ENCODE measurements at regions not wholly inside any gene's neighbourhood (a gene's known extent, or its start where the extent isn't known, plus 50 kb on each side); places are given as distances from the start of the nearest gene placed in this dataset.
"Not testable (repeated sequence)": the region's sequence is repeated elsewhere in the genome, so short reads cannot be mapped to it uniquely, and the experiment has no call there.

DNA sequence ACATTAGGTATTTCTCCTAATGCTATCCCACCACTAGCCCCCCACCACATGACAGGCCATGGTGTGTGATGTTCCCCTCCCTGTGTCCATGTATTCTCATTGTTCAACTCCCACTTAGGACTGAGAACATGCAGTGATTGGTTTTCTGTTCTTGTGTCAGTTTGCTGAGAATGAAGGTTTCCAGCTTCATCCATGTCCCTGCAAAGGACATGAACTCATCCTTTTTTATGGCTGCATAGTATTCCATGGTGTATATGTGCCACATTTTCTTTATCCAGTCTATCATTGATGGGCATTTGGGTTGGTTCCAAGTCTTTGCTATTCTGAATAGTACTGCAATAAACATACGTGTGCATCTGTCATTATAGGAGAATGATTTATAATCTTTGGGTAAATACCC, 68.4 kb upstream of the RASA1 start:
- DNase-seq; H3K36me3 Mint-ChIP-seq; H3K27me3 ChIP-seq (ENCODE audit: insufficient read depth, low read length); intact Hi-C loops (cut with micrococcal nuclease); H3K4me3 ChIP-seq (ENCODE audit: low read length in 2 of 2); H3K27ac Mint-ChIP-seq; H3K27ac ChIP-seq (ENCODE audit: low read depth, low read length); H3K36me3 ChIP-seq (ENCODE audit: insufficient read depth, low read length); H3K9me3 ChIP-seq (ENCODE audit: control insufficient read depth in 1 of 2, low read length in 2 of 2); H3K27me3 Mint-ChIP-seq; H3K4me3 Mint-ChIP-seq; CTCF ChIA-PET (ENCODE audit: partially characterized antibody): not testable (repeated sequence)
- H3K4me1 ChIP-seq (ENCODE audit: insufficient read depth, low read length) = peaks cover 13% of the 10 kb centered on the region
- Mint-ChIP-seq H3K9me3 (peaks cover 0 to 14% (median under 1%) of the 10 kb centered on the region in 8 donors), H3K4me1 (peaks cover 6 to 15% (median 13%) of the 10 kb centered on the region in 4 donors)
- POLR2A ChIA-PET (ENCODE audit: partially characterized antibody) = interaction anchor here (1.9 kb wide), 1 partner anchor 16 kb away, joined by 8 read pairs; no protein-coding TSS in a partner anchor

DNA sequence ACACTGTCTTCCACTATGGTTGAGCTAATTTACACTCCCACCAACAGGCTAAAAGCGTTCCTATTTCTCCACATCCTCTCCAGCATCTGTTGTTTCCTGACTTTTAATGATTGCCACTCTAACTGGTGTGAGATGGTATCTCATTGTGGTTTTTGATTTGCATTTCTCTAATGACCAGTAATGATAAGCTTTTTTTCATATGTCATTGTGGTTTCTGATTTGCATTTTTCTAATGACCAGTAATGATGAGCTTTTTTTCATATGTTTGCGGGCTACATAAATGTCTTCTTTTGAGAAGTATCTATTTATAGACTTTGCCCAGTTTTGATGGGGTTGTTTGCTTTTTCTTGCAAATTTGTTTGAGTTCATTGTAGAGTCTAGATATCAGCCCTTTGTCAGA, 68.0 kb upstream of the RASA1 start:
- Mint-ChIP-seq H3K4me1 (peaks cover 6 to 11% (median 10%) of the 10 kb centered on the region in 4 donors), H3K9me3 (peaks cover 0 to 14% (median under 1%) of the 10 kb centered on the region in 8 donors)
- H3K27ac Mint-ChIP-seq; H3K36me3 Mint-ChIP-seq; H3K4me3 ChIP-seq (ENCODE audit: low read length in 2 of 2); DNase-seq; H3K4me3 Mint-ChIP-seq; CTCF ChIA-PET (ENCODE audit: partially characterized antibody); H3K36me3 ChIP-seq (ENCODE audit: insufficient read depth, low read length); intact Hi-C loops (cut with micrococcal nuclease); H3K9me3 ChIP-seq (ENCODE audit: control insufficient read depth in 1 of 2, low read length in 2 of 2); H3K27me3 ChIP-seq (ENCODE audit: insufficient read depth, low read length); H3K27ac ChIP-seq (ENCODE audit: low read depth, low read length); H3K27me3 Mint-ChIP-seq: not testable (repeated sequence)
- POLR2A ChIA-PET (ENCODE audit: partially characterized antibody) = interaction anchor here (1.9 kb wide), 1 partner anchor 17 kb away, joined by 8 read pairs; no protein-coding TSS in a partner anchor
- H3K4me1 ChIP-seq (ENCODE audit: insufficient read depth, low read length) = peaks cover 11% of the 10 kb centered on the region

DNA sequence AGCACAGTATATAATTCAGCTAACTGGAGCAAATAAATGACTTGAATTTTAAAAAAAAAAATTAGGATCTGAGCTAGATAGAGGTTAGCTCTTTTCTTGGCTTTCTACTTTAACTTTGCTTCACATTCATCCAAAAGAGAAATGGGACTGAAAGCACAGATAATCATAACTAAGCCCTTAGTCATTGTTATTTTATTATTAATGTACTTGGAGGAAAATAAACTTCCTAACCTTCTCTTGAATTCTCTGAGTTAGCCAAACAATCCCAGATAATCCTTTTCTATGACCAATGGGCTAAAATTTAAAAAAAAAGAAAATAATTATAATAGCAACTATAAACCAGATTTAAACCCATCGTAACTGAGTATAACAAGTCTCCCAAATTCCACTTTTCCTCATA, 57.6 kb upstream of the RASA1 start:
- CTCF ChIA-PET (ENCODE audit: partially characterized antibody) = no interaction called here
- H3K27ac Mint-ChIP-seq = no peak overlapping the region
- H3K4me1 Mint-ChIP-seq = peaks cover 5 to 12% (median 10%) of the 10 kb centered on the region in 4 donors
- DNase-seq = no peak
- no peak overlapping the region for H3K4me3 Mint-ChIP-seq
- Histone ChIP-seq H3K27ac (ENCODE audit: low read depth, low read length) (no peak overlapping the region), H3K9me3 (ENCODE audit: control insufficient read depth in 1 of 2, low read length in 2 of 2) (no peaks in the 10 kb centered on the region), H3K36me3 (ENCODE audit: insufficient read depth, low read length) (no peaks in the 10 kb centered on the region), H3K4me1 (ENCODE audit: insufficient read depth, low read length) (no peaks in the 10 kb centered on the region), H3K4me3 (ENCODE audit: low read length in 2 of 2) (no peak overlapping the region), H3K27me3 (ENCODE audit: insufficient read depth, low read length) (no peaks in the 10 kb centered on the region)
- POLR2A ChIA-PET (ENCODE audit: partially characterized antibody) = no interaction called here
- peaks cover 0 to 9% (median 0%) of the 10 kb centered on the region in 8 donors for H3K9me3 Mint-ChIP-seq
- no peaks in the 10 kb centered on the region for H3K36me3 Mint-ChIP-seq
- intact Hi-C loops (cut with micrococcal nuclease) = no loop called here
- no peaks in the 10 kb centered on the region for H3K27me3 Mint-ChIP-seq

DNA sequence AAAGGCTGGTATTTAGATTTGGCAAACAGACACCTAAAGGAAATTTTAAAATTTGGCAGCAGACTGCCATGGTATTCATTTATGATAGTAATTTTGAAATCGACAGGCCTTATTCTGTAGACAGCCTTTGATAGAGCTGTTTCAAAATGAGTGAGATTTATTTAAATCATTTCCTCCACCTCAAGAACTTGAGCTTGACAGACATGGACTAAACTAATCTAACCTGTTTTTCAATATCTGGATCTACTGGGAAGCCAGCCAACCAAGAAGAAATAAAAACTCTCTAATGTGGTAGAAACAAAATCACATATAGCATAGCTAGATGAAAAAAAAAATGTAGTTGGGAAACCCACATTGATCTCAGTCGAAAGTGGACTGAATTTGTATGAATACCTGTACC, 56.9 kb upstream of the RASA1 start:
- Histone ChIP-seq H3K36me3 (ENCODE audit: insufficient read depth, low read length) (no peaks in the 10 kb centered on the region), H3K4me1 (ENCODE audit: insufficient read depth, low read length) (no peaks in the 10 kb centered on the region), H3K27ac (ENCODE audit: low read depth, low read length) (no peak overlapping the region), H3K27me3 (ENCODE audit: insufficient read depth, low read length) (no peaks in the 10 kb centered on the region), H3K9me3 (ENCODE audit: control insufficient read depth in 1 of 2, low read length in 2 of 2) (no peaks in the 10 kb centered on the region), H3K4me3 (ENCODE audit: low read length in 2 of 2) (no peak overlapping the region)
- ChIA-PET CTCF (ENCODE audit: partially characterized antibody) (no interaction called here), POLR2A (ENCODE audit: partially characterized antibody) (no interaction called here)
- no peaks in the 10 kb centered on the region for H3K36me3 Mint-ChIP-seq
- intact Hi-C loops (cut with micrococcal nuclease) = no loop called here
- no peak for DNase-seq
- H3K27me3 Mint-ChIP-seq = no peaks in the 10 kb centered on the region
- peaks cover 0 to 9% (median 0%) of the 10 kb centered on the region in 8 donors for H3K9me3 Mint-ChIP-seq
- no peak overlapping the region for H3K27ac Mint-ChIP-seq
- H3K4me3 Mint-ChIP-seq = no peak overlapping the region
- peaks cover 10 to 19% (median 14%) of the 10 kb centered on the region in 4 donors for H3K4me1 Mint-ChIP-seq

DNA sequence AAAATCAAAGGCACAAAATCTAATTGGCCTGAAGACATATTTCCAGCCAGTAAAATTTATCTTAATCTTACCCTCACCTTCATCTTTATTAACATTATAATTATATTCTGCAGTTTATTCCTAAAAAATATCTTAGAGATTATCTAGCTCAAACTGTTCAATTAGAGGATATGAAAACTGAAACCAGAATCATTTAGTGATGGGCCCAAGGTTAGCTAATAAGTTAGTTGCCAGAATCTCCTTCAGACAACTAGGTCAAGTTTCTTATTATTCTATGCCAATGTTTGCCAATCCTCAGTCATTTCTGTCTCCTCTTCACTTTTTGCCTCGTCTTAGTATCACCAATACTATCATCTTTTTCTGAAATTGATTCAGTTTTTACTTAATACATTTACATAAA, 56.0 kb upstream of the RASA1 start:
- CTCF ChIA-PET (ENCODE audit: partially characterized antibody) = no interaction called here
- no peak overlapping the region for H3K27ac Mint-ChIP-seq

DNA sequence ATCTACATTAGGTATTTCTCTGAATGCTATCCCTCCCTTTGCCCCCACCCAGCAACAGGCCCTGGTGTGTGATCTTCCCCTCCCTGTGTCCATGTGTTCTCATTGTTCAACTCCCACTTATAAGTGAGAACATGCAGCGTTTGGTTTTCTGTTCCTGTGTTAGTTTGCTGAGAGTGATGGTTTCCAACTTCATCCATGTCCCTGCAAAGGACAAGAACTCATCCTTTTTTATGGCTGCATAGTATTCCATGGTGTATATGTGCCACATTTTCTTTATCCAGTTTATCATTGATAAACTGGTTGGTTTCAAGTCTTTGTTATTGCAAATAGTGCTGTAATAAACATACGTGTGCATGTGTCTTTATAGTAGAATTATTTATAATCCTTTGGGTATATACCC, 55.5 kb upstream of the RASA1 start:
- H3K36me3 Mint-ChIP-seq; CTCF ChIA-PET (ENCODE audit: partially characterized antibody); POLR2A ChIA-PET (ENCODE audit: partially characterized antibody): not testable (repeated sequence)

More for the DNA sequence above, 56.0 kb upstream of the RASA1 start:
- POLR2A ChIA-PET (ENCODE audit: partially characterized antibody) = no interaction called here
- Histone ChIP-seq H3K36me3 (ENCODE audit: insufficient read depth, low read length) (no peaks in the 10 kb centered on the region), H3K9me3 (ENCODE audit: control insufficient read depth in 1 of 2, low read length in 2 of 2) (no peaks in the 10 kb centered on the region), H3K27me3 (ENCODE audit: insufficient read depth, low read length) (no peaks in the 10 kb centered on the region), H3K27ac (ENCODE audit: low read depth, low read length) (no peak overlapping the region), H3K4me3 (ENCODE audit: low read length in 2 of 2) (no peak overlapping the region), H3K4me1 (ENCODE audit: insufficient read depth, low read length) (no peaks in the 10 kb centered on the region)
- Mint-ChIP-seq H3K9me3 (peaks cover 0 to 9% (median 0%) of the 10 kb centered on the region in 8 donors), H3K36me3 (no peaks in the 10 kb centered on the region), H3K27me3 (no peaks in the 10 kb centered on the region), H3K4me3 (no peak overlapping the region), H3K4me1 (peaks cover 10 to 19% (median 14%) of the 10 kb centered on the region in 4 donors)
- intact Hi-C loops (cut with micrococcal nuclease) = no loop called here
- no peak for DNase-seq

DNA sequence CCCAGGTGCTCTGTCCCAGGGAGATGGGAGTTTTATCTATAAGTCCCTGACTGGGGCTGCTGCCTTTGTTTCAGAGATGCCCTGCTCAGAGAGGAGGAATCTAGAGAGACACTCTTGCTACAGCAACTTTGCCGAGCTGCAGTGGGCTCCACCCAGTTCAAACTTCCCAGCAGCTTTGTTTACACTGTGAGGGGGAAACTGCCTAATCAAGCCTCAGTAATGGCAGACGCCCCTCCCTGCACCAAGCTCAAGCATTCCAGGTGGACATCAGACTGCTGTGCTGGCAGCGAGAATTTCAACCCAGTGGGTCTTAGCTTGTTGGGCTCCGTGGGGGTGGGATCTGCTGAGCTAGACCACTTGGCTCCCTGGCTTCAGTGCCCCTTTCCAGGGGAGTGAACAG, 50.2 kb upstream of the RASA1 start:
- H3K4me1 Mint-ChIP-seq = peaks cover 6 to 11% (median 9%) of the 10 kb centered on the region in 4 donors
- H3K27me3 ChIP-seq (ENCODE audit: insufficient read depth, low read length); H3K9me3 Mint-ChIP-seq; H3K27ac Mint-ChIP-seq; H3K4me1 ChIP-seq (ENCODE audit: insufficient read depth, low read length); DNase-seq; H3K4me3 ChIP-seq (ENCODE audit: low read length in 2 of 2); H3K36me3 Mint-ChIP-seq; H3K27me3 Mint-ChIP-seq; H3K9me3 ChIP-seq (ENCODE audit: control insufficient read depth in 1 of 2, low read length in 2 of 2); H3K27ac ChIP-seq (ENCODE audit: low read depth, low read length); H3K4me3 Mint-ChIP-seq; H3K36me3 ChIP-seq (ENCODE audit: insufficient read depth, low read length); POLR2A ChIA-PET (ENCODE audit: partially characterized antibody); intact Hi-C loops (cut with micrococcal nuclease): not testable (repeated sequence)
- CTCF ChIA-PET (ENCODE audit: partially characterized antibody) = interaction anchor here (1.1 kb wide), 1 partner anchor 14 kb away, joined by 3 read pairs; no protein-coding TSS in a partner anchor

More for the DNA sequence above, 55.5 kb upstream of the RASA1 start:
- H3K27ac ChIP-seq (ENCODE audit: low read depth, low read length); DNase-seq; intact Hi-C loops (cut with micrococcal nuclease); H3K4me1 ChIP-seq (ENCODE audit: insufficient read depth, low read length); H3K36me3 ChIP-seq (ENCODE audit: insufficient read depth, low read length); H3K4me3 Mint-ChIP-seq; H3K9me3 Mint-ChIP-seq; H3K27me3 Mint-ChIP-seq; H3K9me3 ChIP-seq (ENCODE audit: control insufficient read depth in 1 of 2, low read length in 2 of 2); H3K4me3 ChIP-seq (ENCODE audit: low read length in 2 of 2); H3K27me3 ChIP-seq (ENCODE audit: insufficient read depth, low read length); H3K27ac Mint-ChIP-seq: not testable (repeated sequence)
- H3K4me1 Mint-ChIP-seq = peaks cover 10 to 19% (median 14%) of the 10 kb centered on the region in 4 donors

All from CD4-positive, alpha-beta memory T cell (primary cell).